Sigmoid colon (tissue), 6 donors: ENCODE measurements at regions not wholly inside any gene's neighbourhood (a gene's known extent, or its start where the extent isn't known, plus 50 kb on each side); places are given as distances from the start of the nearest gene placed in this dataset.

Source experiments
- DNase-seq: peaks from one replicate; pipeline ENCODE4 v3.0.0-alpha.2; 2019
- H3K27ac ChIP-seq, 4 donors: fragments of 200-600 bp; sonication (generic); one replicate each; pipeline ENCODE4 v1.5.1; 2016 to 2019; ENCODE audit warnings: mild to moderate bottlenecking in 1 of 4
- H3K27me3 ChIP-seq, 3 donors: fragments of 200-600 bp; sonication (generic); one replicate each; pipeline ENCODE4 v1.5.1; 2019; ENCODE audit warnings: mild to moderate bottlenecking in 1 of 3
- H3K36me3 ChIP-seq, 4 donors: fragments of 200-600 bp; sonication (generic); one replicate each; pipeline ENCODE4 v1.5.1; 2016 to 2019
- H3K4me1 ChIP-seq, 4 donors: fragments of 200-600 bp; sonication (generic); one replicate each; pipeline ENCODE4 v1.5.1; 2017 to 2019
- H3K4me3 ChIP-seq, 4 donors: fragments of 200-600 bp; sonication (generic); one replicate each; pipeline ENCODE4 v1.5.1; 2017 to 2019; ENCODE audit warnings: mild to moderate bottlenecking in 2 of 4, moderate library complexity in 1 of 4
- H3K9me3 ChIP-seq, 4 donors: fragments of 200-600 bp in 3 of 4; sonication (generic) in 3 of 4; one replicate each; pipeline versions ENCODE4 v1.5.1 to v1.6.1; 2013 to 2019
- EP300 ChIP-seq, 4 donors: sonication (generic); formaldehyde crosslinking; IDR thresholded peaks; one replicate each; pipeline ENCODE4 v1.6.1; 2017; ENCODE audit warnings: antibody characterized with exemption in 4 of 4
- POLR2A ChIP-seq, 2 donors: fragments of 450-650 bp; IDR thresholded peaks; one replicate each; pipeline ENCODE4 v1.6.1; 2016; ENCODE audit warnings: antibody characterized with exemption in 2 of 2, mild to moderate bottlenecking in 2 of 2, moderate library complexity in 2 of 2
- POLR2AphosphoS5 ChIP-seq, 4 donors: sonication (generic); formaldehyde crosslinking; IDR thresholded peaks; one replicate each; pipeline ENCODE4 v1.6.1; 2017; ENCODE audit warnings: antibody characterized with exemption in 4 of 4
- WGBS, 2 donors: extraction: QIAGEN DNeasy Blood & Tissue Kit; methylation state at CpG; one replicate each; pipeline ENCODE4 v1.1.7; 2013; 5-methylcytosine and 5-hydroxymethylcytosine counted together
- intact Hi-C: fragments of 100-400 bp; cut with DNase I; formaldehyde crosslinking; loops from one replicate; pipeline ENCODE4 v1.15.1; 2023
- TF ChIP-seq, protein P1 (sequence below), 4 experiments: fragments of 450-650 bp in 3 of 4; fragments of 200-600 bp in 1 of 4; IDR thresholded peaks; one replicate each; pipeline ENCODE4 v1.5.1; 2016 to 2019; ENCODE audit warnings: antibody characterized with exemption in 4 of 4, mild to moderate bottlenecking in 3 of 4, moderate library complexity in 2 of 4
- donor health status: healthy with polysubstance abuse.
- donor health status: healthy.

- WGBS, 2 donors = 87 to 96% methylated on average over 7 of the region's 7 CpGs
- Histone ChIP-seq H3K9me3 (no peaks in the 10 kb centered on the region), H3K36me3 (peaks cover 0 to 21% (median 0%) of the 10 kb centered on the region in 4 donors), H3K4me1 (no peaks in the 10 kb centered on the region), H3K27ac (no peak overlapping the region), H3K4me3 (no peak overlapping the region), H3K27me3 (no peaks in the 10 kb centered on the region)
- TF ChIP-seq POLR2A (IDR thresholded peaks at IDR 0.05) (no peak), POLR2AphosphoS5 (IDR thresholded peaks at IDR 0.05) (no peak), EP300 (IDR thresholded peaks at IDR 0.05) (no peak)
- TF ChIP-seq, protein P1, sequence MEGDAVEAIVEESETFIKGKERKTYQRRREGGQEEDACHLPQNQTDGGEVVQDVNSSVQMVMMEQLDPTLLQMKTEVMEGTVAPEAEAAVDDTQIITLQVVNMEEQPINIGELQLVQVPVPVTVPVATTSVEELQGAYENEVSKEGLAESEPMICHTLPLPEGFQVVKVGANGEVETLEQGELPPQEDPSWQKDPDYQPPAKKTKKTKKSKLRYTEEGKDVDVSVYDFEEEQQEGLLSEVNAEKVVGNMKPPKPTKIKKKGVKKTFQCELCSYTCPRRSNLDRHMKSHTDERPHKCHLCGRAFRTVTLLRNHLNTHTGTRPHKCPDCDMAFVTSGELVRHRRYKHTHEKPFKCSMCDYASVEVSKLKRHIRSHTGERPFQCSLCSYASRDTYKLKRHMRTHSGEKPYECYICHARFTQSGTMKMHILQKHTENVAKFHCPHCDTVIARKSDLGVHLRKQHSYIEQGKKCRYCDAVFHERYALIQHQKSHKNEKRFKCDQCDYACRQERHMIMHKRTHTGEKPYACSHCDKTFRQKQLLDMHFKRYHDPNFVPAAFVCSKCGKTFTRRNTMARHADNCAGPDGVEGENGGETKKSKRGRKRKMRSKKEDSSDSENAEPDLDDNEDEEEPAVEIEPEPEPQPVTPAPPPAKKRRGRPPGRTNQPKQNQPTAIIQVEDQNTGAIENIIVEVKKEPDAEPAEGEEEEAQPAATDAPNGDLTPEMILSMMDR (IDR thresholded peaks at IDR 0.05) = no peak
- DNase-seq = no peak
- intact Hi-C loops = no loop called here
These were observed 85.9 kb upstream of the CLCN4 start for GRCh38 chrX:10070714-10071436.

DNA sequence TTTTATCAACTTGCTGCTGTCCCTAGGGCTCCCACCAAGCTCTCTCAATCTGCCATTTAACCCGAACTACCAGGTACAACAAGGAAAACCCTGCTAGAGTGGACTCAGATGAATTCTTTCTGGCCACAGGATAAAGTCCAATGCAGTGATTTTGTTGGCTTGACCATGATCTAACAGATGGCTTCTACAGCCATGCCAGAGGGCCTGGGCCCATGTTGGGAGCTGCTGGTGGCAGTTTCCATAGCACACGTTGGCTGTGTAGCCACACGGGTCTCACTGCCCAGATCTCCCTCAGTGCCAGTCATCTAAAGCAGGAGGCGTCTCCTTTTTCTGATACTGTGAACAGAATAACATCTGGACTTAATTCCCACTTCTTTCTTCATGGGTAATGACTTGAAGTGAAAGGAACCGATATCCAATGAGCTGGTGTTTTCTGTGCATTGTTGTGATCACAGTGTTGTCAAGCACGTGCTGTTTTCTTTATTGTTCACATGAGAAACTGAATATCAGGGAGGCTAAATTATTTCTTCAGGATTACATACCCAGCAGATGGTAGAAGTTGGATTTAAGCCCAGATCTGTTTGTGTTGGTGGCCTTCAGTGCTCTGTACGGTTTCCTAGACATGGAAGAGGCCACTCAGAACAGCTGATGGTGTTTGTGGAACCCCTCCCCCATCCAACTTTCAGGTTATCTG is 85.2 kb upstream of the CLCN4 start:
- intact Hi-C loops = no loop called here
- no peak for TF ChIP-seq POLR2AphosphoS5 (IDR thresholded peaks at IDR 0.05)
- no peak for TF ChIP-seq EP300 (IDR thresholded peaks at IDR 0.05)
- TF ChIP-seq POLR2A (IDR thresholded peaks at IDR 0.05) = no peak
- TF ChIP-seq, protein P1 (IDR thresholded peaks at IDR 0.05) = no peak
- no peak for DNase-seq
- Histone ChIP-seq H3K36me3 (peaks cover 0 to 21% (median 0%) of the 10 kb centered on the region in 4 donors), H3K27ac (no peak overlapping the region), H3K9me3 (no peaks in the 10 kb centered on the region), H3K4me3 (no peak overlapping the region), H3K4me1 (peaks cover 0 to under 1% (median 0%) of the 10 kb centered on the region in 4 donors), H3K27me3 (no peaks in the 10 kb centered on the region)
- WGBS, 2 donors = 87 to 92% methylated on average over 7 of the region's 7 CpGs

GRCh38 chrX:10072786-10073568 is 83.8 kb upstream of the CLCN4 start:
- WGBS, 2 donors = 79 to 86% methylated on average over 4 of the region's 4 CpGs
- Histone ChIP-seq H3K27me3 (no peaks in the 10 kb centered on the region), H3K4me1 (peaks cover 0 to 14% (median 2%) of the 10 kb centered on the region in 4 donors), H3K36me3 (peaks cover 0 to 12% (median 0%) of the 10 kb centered on the region in 4 donors), H3K9me3 (no peaks in the 10 kb centered on the region), H3K27ac (no peak overlapping the region), H3K4me3 (no peak overlapping the region)
- intact Hi-C loops = no loop called here
- no peak for TF ChIP-seq POLR2AphosphoS5 (IDR thresholded peaks at IDR 0.05)
- TF ChIP-seq, protein P1 (IDR thresholded peaks at IDR 0.05) = no peak
- TF ChIP-seq EP300 (IDR thresholded peaks at IDR 0.05) = no peak
- TF ChIP-seq POLR2A (IDR thresholded peaks at IDR 0.05) = no peak
- no peak for DNase-seq

DNA sequence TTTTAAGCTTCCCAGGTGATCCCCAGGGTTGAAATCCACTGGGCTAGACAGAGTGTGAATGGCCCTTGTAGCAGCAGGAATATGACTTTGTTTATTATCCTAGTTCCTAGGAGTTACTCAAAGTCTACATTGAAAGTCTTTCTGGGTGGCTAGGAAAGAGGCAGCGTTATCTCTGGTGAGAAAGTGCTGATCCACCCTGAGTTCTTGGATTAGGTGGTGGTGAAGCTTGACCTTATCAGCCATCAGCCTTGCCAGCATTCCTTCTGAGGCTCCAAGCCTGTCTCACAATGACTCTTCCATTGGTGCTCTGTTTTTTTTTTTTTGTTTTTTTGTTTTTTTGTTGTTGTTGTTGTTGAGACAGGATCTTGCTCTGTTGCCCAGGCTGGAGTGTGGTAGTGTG is 83.1 kb upstream of the CLCN4 start:
- Histone ChIP-seq H3K4me3 (no peak overlapping the region), H3K27ac (no peak overlapping the region), H3K9me3 (no peaks in the 10 kb centered on the region), H3K27me3 (no peaks in the 10 kb centered on the region), H3K4me1 (peaks cover 0 to 20% (median 5%) of the 10 kb centered on the region in 4 donors), H3K36me3 (peaks cover 0 to 6% (median 0%) of the 10 kb centered on the region in 4 donors)
- intact Hi-C loops = no loop called here
- TF ChIP-seq EP300 (IDR thresholded peaks at IDR 0.05) (no peak), POLR2AphosphoS5 (IDR thresholded peaks at IDR 0.05) (no peak), POLR2A (IDR thresholded peaks at IDR 0.05) (no peak)
- TF ChIP-seq, protein P1 (IDR thresholded peaks at IDR 0.05) = no peak
- 94 to 95% methylated on average over 1 of the region's 1 CpG for WGBS, 2 donors
- DNase-seq = no peak
